GM23338 (cell line): ENCODE measurements at regions not wholly inside any gene's neighbourhood (a gene's known extent, or its start where the extent isn't known, plus 50 kb on each side); places are given as distances from the start of the nearest gene placed in this dataset.

Source experiments
- CREB1 ChIP-seq: fragments of 250-450 bp; sonication (Bioruptor Pico); IDR thresholded peaks from 2 replicates; pipeline ENCODE4 v1.5.0; 2020; ENCODE audit warnings: low read depth, mild to moderate bottlenecking, moderate library complexity
- CTCF ChIP-seq, 2 experiments: fragments of 200-600 bp in 1 of 2; sonication (generic) in 1 of 2; conservative IDR thresholded peaks; 2 replicates each; pipeline versions ENCODE4 v1.5.1 to v1.6.1; 2016 to 2017; ENCODE audit warnings: antibody characterized with exemption in 2 of 2, low read depth in 2 of 2, mild to moderate bottlenecking in 2 of 2, moderate library complexity in 1 of 2
- EZH2phosphoT487 ChIP-seq: fragments of 200-600 bp; sonication (generic); IDR thresholded peaks from one replicate; pipeline ENCODE4 v1.8.1; 2018; ENCODE audit warnings: antibody characterized with exemption; ENCODE audit not compliant: unreplicated experiment
- POLR2AphosphoS5 ChIP-seq: IDR thresholded peaks from 2 replicates; pipeline ENCODE4 v1.6.1; 2016; ENCODE audit warnings: antibody characterized with exemption, low read depth
- REST ChIP-seq: IDR thresholded peaks from one replicate; pipeline ENCODE4 v1.6.1; 2018; ENCODE audit warnings: antibody characterized with exemption; ENCODE audit not compliant: unreplicated experiment

- TF ChIP-seq POLR2AphosphoS5: no peak
- no peak for TF ChIP-seq CTCF (conservative IDR thresholded peaks at IDR 0.05; ENCODE audit: low read depth in 2 of 2)
- no peak for TF ChIP-seq CREB1 (CRISPR knock-in tag)
- TF ChIP-seq EZH2phosphoT487: no peak
- no peak for TF ChIP-seq REST
Measured at GRCh38 chr5:147037515-147038205, 159.1 kb upstream of the PPP2R2B start.
